LNCAP (cell line): ENCODE measurements at regions not wholly inside any gene's neighbourhood (a gene's known extent, or its start where the extent isn't known, plus 50 kb on each side); places are given as distances from the start of the nearest gene placed in this dataset.

Experiments used
- CTCF ChIP-seq: fragments of 450-650 bp; IDR thresholded peaks from 2 replicates; pipeline ENCODE4 v1.5.1; 2017; ENCODE audit warnings: mild to moderate bottlenecking

GRCh38 chr6:74459260-74459659 lies 746.6 kb downstream of the COL12A1 start:
- TF ChIP-seq CTCF = no peak

- TF ChIP-seq CTCF = no peak
Observed at GRCh38 chr6:74458536-74458935, 747.3 kb downstream of the COL12A1 start.

GRCh38 chr6:74455786-74456185 lies 750.1 kb downstream of the COL12A1 start:
- TF ChIP-seq CTCF = no peak

GRCh38 chr6:74451953-74452352 lies 753.9 kb downstream of the COL12A1 start:
- TF ChIP-seq CTCF = no peak

DNA sequence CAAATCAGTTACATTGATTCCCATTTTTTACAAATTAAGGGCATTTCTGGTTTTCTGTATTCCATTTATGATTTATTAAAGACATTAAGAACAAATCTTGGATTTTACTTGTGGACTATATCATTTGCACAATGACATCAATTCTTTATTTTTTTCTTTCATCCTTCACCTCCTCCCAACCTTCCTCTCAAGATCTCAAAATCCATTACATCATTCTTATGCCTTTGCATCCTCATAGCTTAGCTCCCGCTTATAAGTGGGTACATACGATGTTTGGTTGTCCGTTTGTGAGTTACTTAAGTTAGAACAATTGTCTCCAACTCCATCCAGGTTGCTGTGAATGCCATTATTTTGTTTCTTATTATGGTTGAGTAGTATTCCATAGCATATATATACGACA lies 752.8 kb downstream of the CD109 start:
- no peak for TF ChIP-seq CTCF

DNA sequence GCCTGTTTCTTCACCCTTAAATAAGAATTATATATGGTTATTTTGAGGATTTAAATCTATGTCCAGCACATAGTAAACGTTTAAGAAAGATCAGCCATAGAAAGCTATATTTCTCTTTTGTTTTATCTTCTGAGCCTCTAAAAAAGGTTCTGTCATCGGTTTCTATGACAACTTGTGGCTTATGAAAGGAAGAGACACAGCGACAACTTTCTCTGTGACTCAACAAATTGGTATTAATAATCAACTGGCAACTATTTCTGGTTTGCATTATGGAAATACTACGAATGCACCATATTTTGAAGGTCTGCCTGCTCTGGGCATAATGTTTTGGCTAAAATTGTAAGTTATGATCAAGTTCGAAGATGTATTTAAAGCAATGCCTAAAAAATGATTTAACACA lies 751.0 kb downstream of the CD109 start:
- TF ChIP-seq CTCF = no peak

DNA sequence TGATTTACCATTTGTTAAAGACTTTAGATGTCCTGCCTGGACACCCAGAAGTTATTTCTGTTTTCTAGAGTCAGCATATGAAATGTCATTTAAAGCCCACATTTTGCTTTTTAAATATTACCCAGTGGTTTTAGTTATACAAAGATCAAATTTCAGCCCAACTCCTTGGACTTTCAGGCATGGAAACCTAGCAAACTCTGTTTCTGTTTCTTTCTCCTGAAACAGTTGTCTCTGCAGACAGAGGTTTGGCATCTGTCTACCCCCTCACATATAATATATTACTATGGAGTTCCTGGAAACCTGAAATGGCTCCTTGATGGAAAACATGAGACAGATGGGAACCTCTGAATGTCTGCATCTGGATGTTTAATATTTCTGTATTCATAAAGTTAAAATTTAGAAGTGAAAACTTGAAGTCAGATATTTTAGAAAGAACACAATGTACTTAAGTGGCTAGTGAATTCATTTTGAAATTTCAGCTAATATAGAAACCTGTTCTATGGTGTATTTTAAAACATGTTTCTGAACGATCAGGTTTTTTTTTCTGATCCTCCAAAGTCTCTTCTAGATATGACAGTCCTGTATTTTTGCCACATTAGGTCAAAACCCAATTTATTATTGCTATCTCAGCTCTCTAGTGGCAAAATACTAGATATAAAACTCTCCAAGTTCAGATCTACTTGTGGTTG lies 743.3 kb downstream of the CD109 start:
- no peak for TF ChIP-seq CTCF

DNA sequence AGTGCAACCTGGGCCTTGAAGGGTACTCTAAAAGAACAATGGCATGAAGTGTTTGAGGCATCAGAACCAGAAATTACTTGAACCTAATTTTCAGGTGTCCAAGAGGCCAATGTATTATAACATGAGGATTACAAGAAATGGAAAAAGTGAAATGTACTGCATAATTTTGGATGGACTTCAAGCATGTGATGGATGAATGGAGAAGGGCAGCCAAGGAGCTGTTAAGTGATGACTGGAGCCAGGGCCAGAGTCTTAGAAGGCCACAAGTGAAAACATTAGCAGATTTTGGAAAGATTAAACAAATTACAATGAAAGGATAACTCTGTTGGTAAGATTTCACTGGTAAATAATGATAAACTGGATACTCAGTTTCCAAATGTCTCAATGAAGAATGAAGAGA lies 738.2 kb downstream of the CD109 start:
- TF ChIP-seq CTCF = no peak
